ENCODE measurements at regions not wholly inside any gene's neighbourhood (a gene's known extent, or its start where the extent isn't known, plus 50 kb on each side); places are given as distances from the start of the nearest gene placed in this dataset.

- TF ChIP-seq PKNOX1 (IDR thresholded peaks at IDR 0.05) (no peak), SUZ12 (IDR thresholded peaks at IDR 0.05) (no peak), HDGF (IDR thresholded peaks at IDR 0.05; ENCODE audit: borderline replicate concordance) (no peak), ELF4 (IDR thresholded peaks at IDR 0.05) (no peak), FOXM1 (IDR thresholded peaks at IDR 0.05; ENCODE audit: borderline replicate concordance) (no peak), L3MBTL2 (conservative IDR thresholded peaks at IDR 0.05) (no peak), FOXK2 (IDR thresholded peaks at IDR 0.05) (no peak), ZNF384 (IDR thresholded peaks at IDR 0.05) (no peak), FOXA1 (IDR thresholded peaks at IDR 0.05) (no peak), TARDBP (IDR thresholded peaks at IDR 0.05) (no peak), BHLHE40 (IDR thresholded peaks at IDR 0.05; ENCODE audit: borderline replicate concordance) (no peak)
Observed at GRCh38 chr6:147035886-147036285, 168.3 kb upstream of the STXBP5 start.

Measured in HEK293T (cell line).